Suprapubic skin (tissue), 4 donors: ENCODE measurements at regions not wholly inside any gene's neighbourhood (a gene's known extent, or its start where the extent isn't known, plus 50 kb on each side); places are given as distances from the start of the nearest gene placed in this dataset.

Experiments
- DNase-seq, 2 donors: peaks; one replicate each; pipeline ENCODE4 v3.0.0-alpha.2; 2019; ENCODE audit warnings: low spot score in 2 of 2
- H3K27ac ChIP-seq: fragments of 200-600 bp; sonication (generic); one replicate; pipeline ENCODE4 v1.5.1; 2019
- H3K27me3 ChIP-seq: fragments of 200-600 bp; sonication (generic); one replicate; pipeline ENCODE4 v1.5.1; 2019
- H3K36me3 ChIP-seq: fragments of 200-600 bp; sonication (generic); one replicate; pipeline ENCODE4 v1.5.1; 2019
- H3K4me1 ChIP-seq: fragments of 200-600 bp; sonication (generic); one replicate; pipeline ENCODE4 v1.5.1; 2019
- H3K4me3 ChIP-seq: fragments of 200-600 bp; sonication (generic); one replicate; pipeline ENCODE4 v1.5.1; 2019; ENCODE audit warnings: mild to moderate bottlenecking
- H3K9me3 ChIP-seq: fragments of 200-600 bp; sonication (generic); one replicate; pipeline ENCODE4 v1.5.1; 2019
- CTCF ChIP-seq, 2 donors: fragments of 200-600 bp in 1 of 2; fragments of 450-650 bp in 1 of 2; sonication (generic) in 1 of 2; IDR thresholded peaks; one replicate each; pipeline ENCODE4 v1.5.1; 2016 to 2019; ENCODE audit warnings: antibody characterized with exemption in 2 of 2, mild to moderate bottlenecking in 1 of 2, moderate library complexity in 1 of 2
- EP300 ChIP-seq: sonication (generic); formaldehyde crosslinking; IDR thresholded peaks from one replicate; pipeline ENCODE4 v1.6.1; 2017; ENCODE audit warnings: antibody characterized with exemption
- POLR2A ChIP-seq, 2 donors: fragments of 450-650 bp; IDR thresholded peaks; one replicate each; pipeline ENCODE4 v1.6.1; 2017; ENCODE audit warnings: antibody characterized with exemption in 2 of 2, mild to moderate bottlenecking in 2 of 2, moderate library complexity in 2 of 2
- POLR2AphosphoS5 ChIP-seq, 3 donors: sonication (generic); formaldehyde crosslinking; IDR thresholded peaks; one replicate each; pipeline ENCODE4 v1.6.1; 2017; ENCODE audit warnings: antibody characterized with exemption in 3 of 3
- WGBS: methylation state at CpG from one replicate; pipeline ENCODE4 v1.1.5; 2018; 5-methylcytosine and 5-hydroxymethylcytosine counted together

GRCh38 chr4:83926950-83927349 lies 391.0 kb downstream of the GPAT3 start:
- H3K27ac ChIP-seq: no peak overlapping the region
- TF ChIP-seq EP300 (no peak), POLR2AphosphoS5 (IDR thresholded peaks at IDR 0.05) (no peak), POLR2A (IDR thresholded peaks at IDR 0.05) (no peak), CTCF (IDR thresholded peaks at IDR 0.05) (no peak)
- no peaks in the 10 kb centered on the region for H3K9me3 ChIP-seq
- DNase-seq: no peak
- H3K27me3 ChIP-seq: no peaks in the 10 kb centered on the region
- WGBS: 51% methylated on average over 1 of the region's 1 CpG
- no peaks in the 10 kb centered on the region for H3K4me1 ChIP-seq
- H3K4me3 ChIP-seq: no peak overlapping the region
- no peaks in the 10 kb centered on the region for H3K36me3 ChIP-seq

- no peaks in the 10 kb centered on the region for H3K4me1 ChIP-seq
- H3K9me3 ChIP-seq: no peaks in the 10 kb centered on the region
- TF ChIP-seq POLR2A (IDR thresholded peaks at IDR 0.05): no peak
- no peak for TF ChIP-seq CTCF (IDR thresholded peaks at IDR 0.05)
- no peak for TF ChIP-seq POLR2AphosphoS5 (IDR thresholded peaks at IDR 0.05)
- no peak for TF ChIP-seq EP300
- no peaks in the 10 kb centered on the region for H3K27me3 ChIP-seq
- WGBS: 93% methylated on average over 1 of the region's 1 CpG
- no peak overlapping the region for H3K27ac ChIP-seq
- no peak overlapping the region for H3K4me3 ChIP-seq
- no peak for DNase-seq
- H3K36me3 ChIP-seq: no peaks in the 10 kb centered on the region
Observed at GRCh38 chr4:83923341-83923740, 387.4 kb downstream of the GPAT3 start.

GRCh38 chr4:83922402-83922801 lies 386.5 kb downstream of the GPAT3 start:
- 13% methylated on average over 1 of the region's 1 CpG for WGBS

GRCh38 chr4:83921124-83921523 lies 385.2 kb downstream of the GPAT3 start:
- H3K27me3 ChIP-seq: no peaks in the 10 kb centered on the region
- WGBS: 95% methylated on average over 8 of the region's 8 CpGs

More at GRCh38 chr4:83922402-83922801, 386.5 kb downstream of the GPAT3 start:
- H3K27ac ChIP-seq: no peak overlapping the region
- H3K4me3 ChIP-seq: no peak overlapping the region
- TF ChIP-seq POLR2AphosphoS5 (IDR thresholded peaks at IDR 0.05) (no peak), EP300 (no peak), CTCF (IDR thresholded peaks at IDR 0.05) (no peak), POLR2A (IDR thresholded peaks at IDR 0.05) (no peak)
- H3K36me3 ChIP-seq: no peaks in the 10 kb centered on the region
- DNase-seq: no peak
- no peaks in the 10 kb centered on the region for H3K27me3 ChIP-seq
- H3K4me1 ChIP-seq: no peaks in the 10 kb centered on the region
- no peaks in the 10 kb centered on the region for H3K9me3 ChIP-seq

GRCh38 chr4:83920375-83920774 lies 384.5 kb downstream of the GPAT3 start:
- H3K36me3 ChIP-seq: no peaks in the 10 kb centered on the region
- H3K27ac ChIP-seq: no peak overlapping the region
- H3K4me3 ChIP-seq: no peak overlapping the region
- no peaks in the 10 kb centered on the region for H3K9me3 ChIP-seq
- H3K4me1 ChIP-seq: no peaks in the 10 kb centered on the region
- no peak for TF ChIP-seq CTCF (IDR thresholded peaks at IDR 0.05)
- TF ChIP-seq EP300: no peak
- TF ChIP-seq POLR2AphosphoS5 (IDR thresholded peaks at IDR 0.05): no peak
- no peak for TF ChIP-seq POLR2A (IDR thresholded peaks at IDR 0.05)
- H3K27me3 ChIP-seq: no peaks in the 10 kb centered on the region
- 68% methylated on average over 3 of the region's 3 CpGs for WGBS
- DNase-seq: no peak

More at GRCh38 chr4:83921124-83921523, 385.2 kb downstream of the GPAT3 start:
- Histone ChIP-seq H3K4me1 (no peaks in the 10 kb centered on the region), H3K9me3 (no peaks in the 10 kb centered on the region), H3K36me3 (no peaks in the 10 kb centered on the region), H3K27ac (no peak overlapping the region), H3K4me3 (no peak overlapping the region)
- no peak for DNase-seq
- TF ChIP-seq CTCF (IDR thresholded peaks at IDR 0.05) (no peak), POLR2AphosphoS5 (IDR thresholded peaks at IDR 0.05) (no peak), POLR2A (IDR thresholded peaks at IDR 0.05) (no peak), EP300 (no peak)
